Kidney (tissue), 13 donors: ENCODE measurements at regions not wholly inside any gene's neighbourhood (a gene's known extent, or its start where the extent isn't known, plus 50 kb on each side); places are given as distances from the start of the nearest gene placed in this dataset.

Experiments
- DNase-seq, 5 donors: peaks; one replicate each; pipeline ENCODE4 v3.0.0-alpha.2; 2013 to 2020
- FAIRE-seq: peaks from 2 replicates; lab custom pipeline; 2012; peaks lifted over from hg19 to GRCh38; lab: Jason Lieb, UNC
- H3K27ac ChIP-seq, 2 donors: one replicate each; pipeline ENCODE4 v1.7.0; 2013; ENCODE audit warnings: low read depth in 2 of 2, low read length in 2 of 2, inconsistent platforms in 1 of 2
- H3K27me3 ChIP-seq: one replicate; pipeline ENCODE4 v1.7.1; 2013; ENCODE audit warnings: low read length, inconsistent platforms; ENCODE audit not compliant: control insufficient read depth, insufficient read depth
- H3K36me3 ChIP-seq, 3 donors: one replicate each; pipeline versions ENCODE4 v1.7.0 to v1.7.1; 2013; ENCODE audit warnings: low read length in 3 of 3, control low read depth in 1 of 3, inconsistent platforms in 1 of 3; ENCODE audit not compliant: insufficient read depth in 3 of 3, control insufficient read depth in 2 of 3
- H3K4me1 ChIP-seq, 3 donors: one replicate each; pipeline versions ENCODE4 v1.7.0 to v1.7.1; 2013; ENCODE audit warnings: low read length in 3 of 3, inconsistent platforms in 1 of 3, low read depth in 1 of 3; ENCODE audit not compliant: control insufficient read depth in 2 of 3, insufficient read depth in 2 of 3
- H3K4me3 ChIP-seq, 3 donors: one replicate each; pipeline versions ENCODE4 v1.7.0 to v1.8.1; 2013; ENCODE audit warnings: low read length in 3 of 3, control low read depth in 1 of 3, inconsistent platforms in 1 of 3
- H3K9ac ChIP-seq, 3 donors: one replicate each; pipeline versions ENCODE4 v1.7.0 to v1.7.1; 2013; ENCODE audit warnings: low read length in 3 of 3, control low read depth in 1 of 3, inconsistent platforms in 1 of 3
- H3K9me3 ChIP-seq, 3 donors: one replicate each; pipeline versions ENCODE4 v1.7.0 to v1.7.1; 2013; ENCODE audit warnings: low read length in 3 of 3, control low read depth in 1 of 3, inconsistent platforms in 1 of 3; ENCODE audit not compliant: control insufficient read depth in 2 of 3, insufficient read depth in 1 of 3
- intact Hi-C: fragments of 100-400 bp; cut with DNase I; formaldehyde crosslinking; loops from one replicate; pipeline ENCODE4 v1.11.1; 2022
- TF ChIP-seq, protein P1 (sequence below): IDR thresholded peaks from 3 replicates; pipeline ENCODE4 v1.5.1; 2012; ENCODE audit warnings: mild to moderate bottlenecking, moderate library complexity, borderline replicate concordance; ENCODE audit not compliant: insufficient read depth; ENCODE audit errors: extremely low read depth
- donor health status: control.
- donor health status: control.
- donor health status: control.
- donor health status: control.
- donor health status: control.
- donor health status: DM: yes; HTN: yes; CAD: no.
- donor health status: Normal renal cell carcinoma (clear cell type).

DNA sequence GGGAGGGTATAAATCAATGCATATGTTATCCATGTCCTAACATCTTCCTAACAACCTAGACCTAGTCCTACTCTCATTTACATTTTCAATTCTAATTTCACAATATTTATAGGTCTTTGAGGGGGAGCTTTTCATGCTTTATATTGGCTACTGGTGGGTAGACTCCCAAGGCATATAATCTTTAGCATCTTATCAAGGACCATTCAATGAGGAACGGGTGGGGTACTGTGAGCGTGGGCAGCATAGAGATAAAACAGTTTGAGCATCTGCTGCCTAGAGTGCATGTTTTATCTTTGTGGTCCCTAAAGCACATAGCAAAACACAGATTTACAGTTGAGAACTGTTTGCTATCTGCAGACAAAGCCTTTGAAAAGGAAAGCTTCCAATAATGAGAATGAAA lies 427.6 kb upstream of the WWC1 start:
- no peak overlapping the region for H3K27ac ChIP-seq
- no peaks in the 10 kb centered on the region for H3K4me1 ChIP-seq
- FAIRE-seq, result no peak
- H3K9ac ChIP-seq, result no peak overlapping the region
- intact Hi-C loops, result no loop called here
- no peaks in the 10 kb centered on the region for H3K27me3 ChIP-seq
- no peaks in the 10 kb centered on the region for H3K9me3 ChIP-seq
- TF ChIP-seq, protein P1, sequence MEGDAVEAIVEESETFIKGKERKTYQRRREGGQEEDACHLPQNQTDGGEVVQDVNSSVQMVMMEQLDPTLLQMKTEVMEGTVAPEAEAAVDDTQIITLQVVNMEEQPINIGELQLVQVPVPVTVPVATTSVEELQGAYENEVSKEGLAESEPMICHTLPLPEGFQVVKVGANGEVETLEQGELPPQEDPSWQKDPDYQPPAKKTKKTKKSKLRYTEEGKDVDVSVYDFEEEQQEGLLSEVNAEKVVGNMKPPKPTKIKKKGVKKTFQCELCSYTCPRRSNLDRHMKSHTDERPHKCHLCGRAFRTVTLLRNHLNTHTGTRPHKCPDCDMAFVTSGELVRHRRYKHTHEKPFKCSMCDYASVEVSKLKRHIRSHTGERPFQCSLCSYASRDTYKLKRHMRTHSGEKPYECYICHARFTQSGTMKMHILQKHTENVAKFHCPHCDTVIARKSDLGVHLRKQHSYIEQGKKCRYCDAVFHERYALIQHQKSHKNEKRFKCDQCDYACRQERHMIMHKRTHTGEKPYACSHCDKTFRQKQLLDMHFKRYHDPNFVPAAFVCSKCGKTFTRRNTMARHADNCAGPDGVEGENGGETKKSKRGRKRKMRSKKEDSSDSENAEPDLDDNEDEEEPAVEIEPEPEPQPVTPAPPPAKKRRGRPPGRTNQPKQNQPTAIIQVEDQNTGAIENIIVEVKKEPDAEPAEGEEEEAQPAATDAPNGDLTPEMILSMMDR, result no peak
- no peaks in the 10 kb centered on the region for H3K36me3 ChIP-seq
- no peak overlapping the region for H3K4me3 ChIP-seq
- no peak for DNase-seq

DNA sequence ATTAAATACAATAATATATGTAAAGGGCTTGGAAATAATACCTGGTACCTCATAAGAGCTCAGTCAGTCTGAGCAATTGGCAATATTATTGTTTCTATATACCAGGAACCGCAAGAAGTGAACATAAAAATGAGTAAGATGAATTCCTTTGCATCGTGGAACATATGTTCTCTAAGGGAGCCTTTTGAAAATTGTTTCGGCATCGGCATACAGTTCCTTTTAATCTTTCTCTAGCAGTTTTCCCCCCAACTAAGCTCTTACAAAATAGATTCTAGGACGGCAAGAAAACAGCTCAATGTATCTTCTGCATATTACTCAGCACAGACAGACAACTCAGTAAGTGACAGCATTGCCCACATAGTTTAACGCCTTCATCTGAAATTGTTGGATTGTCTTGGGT lies 426.6 kb upstream of the WWC1 start:
- FAIRE-seq, result no peak
- H3K9ac ChIP-seq, result no peak overlapping the region
- H3K27me3 ChIP-seq, result no peaks in the 10 kb centered on the region
- H3K4me1 ChIP-seq, result no peaks in the 10 kb centered on the region
- TF ChIP-seq, protein P1, result no peak
- no peak for DNase-seq
- no peaks in the 10 kb centered on the region for H3K9me3 ChIP-seq
- H3K4me3 ChIP-seq, result no peak overlapping the region
- H3K27ac ChIP-seq, result no peak overlapping the region
- intact Hi-C loops, result no loop called here
- H3K36me3 ChIP-seq, result no peaks in the 10 kb centered on the region

DNA sequence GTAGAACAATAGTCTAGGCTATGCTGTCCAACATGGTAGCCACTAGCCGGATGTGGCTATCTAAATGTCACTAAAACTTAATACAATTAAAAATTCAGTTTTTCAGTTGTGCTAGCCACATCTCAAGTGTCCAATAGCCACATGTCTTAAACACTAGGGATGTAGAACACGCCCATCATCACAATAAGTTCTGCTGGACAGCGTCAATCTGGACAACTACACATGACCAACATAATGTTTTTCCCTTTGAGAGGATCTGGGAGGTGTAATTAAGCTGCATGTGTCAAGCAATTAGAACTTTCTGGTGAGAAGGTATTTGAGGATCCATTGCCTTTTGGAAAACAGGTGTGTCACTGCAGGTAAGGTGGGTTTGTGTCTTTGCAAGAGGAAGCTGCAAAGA lies 424.6 kb upstream of the WWC1 start:
- H3K9me3 ChIP-seq, result no peaks in the 10 kb centered on the region
- H3K4me1 ChIP-seq, result no peaks in the 10 kb centered on the region
- TF ChIP-seq, protein P1, result no peak
- H3K36me3 ChIP-seq, result no peaks in the 10 kb centered on the region
- H3K9ac ChIP-seq, result no peak overlapping the region
- no peaks in the 10 kb centered on the region for H3K27me3 ChIP-seq
- no peak overlapping the region for H3K4me3 ChIP-seq
- no peak overlapping the region for H3K27ac ChIP-seq
- DNase-seq (peak in 1 of 5 donors; percentile 11), FAIRE-seq (no peak)
- intact Hi-C loops, result no loop called here

DNA sequence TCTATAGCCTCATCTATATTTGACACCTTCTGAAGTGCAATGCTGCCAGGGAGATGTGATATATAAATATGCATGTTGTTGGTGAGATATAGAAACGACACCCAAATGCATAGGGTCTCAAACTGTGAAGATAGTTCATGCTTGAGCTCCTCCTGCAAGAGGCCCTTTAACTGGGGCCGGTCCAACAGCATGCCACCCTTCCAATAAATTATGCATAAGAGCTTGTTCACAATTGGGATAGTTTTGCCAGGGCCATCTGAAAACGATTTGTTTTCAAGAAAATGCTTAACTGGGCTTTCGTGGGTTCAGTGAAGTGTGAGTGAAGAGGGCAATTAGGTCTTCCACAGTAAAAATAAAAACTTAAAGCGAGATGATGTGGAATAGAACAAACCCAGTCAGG lies 424.2 kb upstream of the WWC1 start:
- Histone ChIP-seq H3K27me3 (no peaks in the 10 kb centered on the region), H3K9ac (no peak overlapping the region), H3K27ac (no peak overlapping the region), H3K4me3 (no peak overlapping the region), H3K36me3 (no peaks in the 10 kb centered on the region), H3K9me3 (no peaks in the 10 kb centered on the region), H3K4me1 (no peaks in the 10 kb centered on the region)
- intact Hi-C loops, result no loop called here
- TF ChIP-seq, protein P1, result no peak
- DNase-seq, result no peak
- FAIRE-seq, result no peak
